DOHH2 (cell line): ENCODE measurements at regions not wholly inside any gene's neighbourhood (a gene's known extent, or its start where the extent isn't known, plus 50 kb on each side); places are given as distances from the start of the nearest gene placed in this dataset.

Source experiments
- H3F3A ChIP-seq: fragments of 200-600 bp; sonication (generic), shearing (Covaris generic); 2 replicates; pipeline ENCODE4 v1.6.0; 2016; ENCODE audit warnings: antibody characterized with exemption, mild to moderate bottlenecking; ENCODE audit not compliant: control insufficient read depth, insufficient read depth
- H3K27ac ChIP-seq: fragments of 200-600 bp; sonication (generic); 2 replicates; pipeline ENCODE4 v1.5.1; 2014; ENCODE audit warnings: low read depth, mild to moderate bottlenecking, low read length, moderate library complexity
- H3K27me3 ChIP-seq: fragments of 200-600 bp; sonication (generic); 2 replicates; pipeline ENCODE4 v1.6.1; 2014; ENCODE audit warnings: mild to moderate bottlenecking, low read length, mixed read lengths; ENCODE audit not compliant: control insufficient read depth
- H3K36me3 ChIP-seq: fragments of 200-600 bp; sonication (generic); 2 replicates; pipeline ENCODE4 v1.6.1; 2014; ENCODE audit warnings: mild to moderate bottlenecking, low read length, moderate library complexity, mixed read lengths; ENCODE audit not compliant: control insufficient read depth
- H3K4me1 ChIP-seq: fragments of 200-600 bp; sonication (generic); 2 replicates; pipeline ENCODE4 v1.6.1; 2014; ENCODE audit warnings: mild to moderate bottlenecking, low read length, mixed read lengths; ENCODE audit not compliant: control insufficient read depth
- H3K4me2 ChIP-seq: fragments of 200-600 bp; sonication (generic); 2 replicates; pipeline ENCODE4 v1.6.0; 2014; ENCODE audit warnings: mild to moderate bottlenecking, low read length, moderate library complexity
- H3K4me3 ChIP-seq: fragments of 200-600 bp; sonication (generic); 2 replicates; pipeline ENCODE4 v1.5.1; 2014; ENCODE audit warnings: mild to moderate bottlenecking, low read length, mixed read lengths
- H3K79me2 ChIP-seq: fragments of 200-600 bp; sonication (generic); 2 replicates; pipeline ENCODE4 v1.6.1; 2014; ENCODE audit warnings: mild to moderate bottlenecking, low read length, mixed read lengths; ENCODE audit not compliant: control insufficient read depth
- H3K9me2 ChIP-seq: fragments of 200-600 bp; sonication (generic); replicated peaks from 2 replicates; pipeline ENCODE4 v1.6.1; 2014; ENCODE audit warnings: mild to moderate bottlenecking, low read length, mixed read lengths; ENCODE audit not compliant: control insufficient read depth
- H3K9me3 ChIP-seq: fragments of 200-600 bp; sonication (generic); 2 replicates; pipeline ENCODE4 v1.6.1; 2014; ENCODE audit warnings: antibody characterized with exemption, low read length, mixed read lengths; ENCODE audit not compliant: control insufficient read depth, insufficient read depth
- H4K20me1 ChIP-seq: fragments of 200-600 bp; sonication (generic); 2 replicates; pipeline ENCODE4 v1.6.0; 2014; ENCODE audit warnings: low read depth, mild to moderate bottlenecking, antibody characterized with exemption, low read length, moderate library complexity; ENCODE audit not compliant: control insufficient read depth, insufficient read depth
- CTCF ChIP-seq: fragments of 200-600 bp; sonication (generic); IDR thresholded peaks from one replicate; pipeline ENCODE4 v1.5.1; 2014; ENCODE audit warnings: antibody characterized with exemption, mild to moderate bottlenecking, low read depth, low read length; ENCODE audit not compliant: poor library complexity, severe bottlenecking
- EZH2phosphoT487 ChIP-seq: fragments of 200-600 bp; sonication (generic); IDR thresholded peaks from 2 replicates; pipeline ENCODE4 v1.6.1; 2017; ENCODE audit warnings: borderline replicate concordance, mild to moderate bottlenecking, antibody characterized with exemption, low read length, moderate library complexity, mixed read lengths

GRCh38 chr10:29687421-29688164 lies 52.8 kb upstream of the SVIL start:
- no peaks in the 10 kb centered on the region for H3K36me3 ChIP-seq
- TF ChIP-seq EZH2phosphoT487 = no peak
- no peak for TF ChIP-seq CTCF
- H3K4me2 ChIP-seq = no peak overlapping the region
- H3K79me2 ChIP-seq = no peaks in the 10 kb centered on the region
- no peak overlapping the region for H3K27ac ChIP-seq
- H3K4me3 ChIP-seq = no peak overlapping the region
- no peaks in the 10 kb centered on the region for H3K27me3 ChIP-seq
- H3F3A ChIP-seq = no peaks in the 10 kb centered on the region
- H3K9me2 ChIP-seq = no peaks in the 10 kb centered on the region
- H4K20me1 ChIP-seq = no peaks in the 10 kb centered on the region
- no peaks in the 10 kb centered on the region for H3K9me3 ChIP-seq
- H3K4me1 ChIP-seq = no peaks in the 10 kb centered on the region

- Histone ChIP-seq H3K27me3 (no peaks in the 10 kb centered on the region), H3K4me3 (no peak overlapping the region), H3K36me3 (no peaks in the 10 kb centered on the region), H3F3A (no peaks in the 10 kb centered on the region), H3K4me2 (no peak overlapping the region), H3K79me2 (no peaks in the 10 kb centered on the region), H4K20me1 (no peaks in the 10 kb centered on the region), H3K27ac (no peak overlapping the region), H3K4me1 (no peaks in the 10 kb centered on the region), H3K9me2 (no peaks in the 10 kb centered on the region), H3K9me3 (no peaks in the 10 kb centered on the region)
- TF ChIP-seq EZH2phosphoT487 (no peak), CTCF (no peak)
These were observed 50.7 kb upstream of the SVIL start for GRCh38 chr10:29685506-29685905.
